Caki2 (cell line): ENCODE measurements at regions not wholly inside any gene's neighbourhood (a gene's known extent, or its start where the extent isn't known, plus 50 kb on each side); places are given as distances from the start of the nearest gene placed in this dataset.

Source experiments
- DNase-seq: peaks from one replicate; pipeline ENCODE4 v3.0.0-alpha.2; 2015; ENCODE audit warnings: low read depth
- in situ Hi-C: cut with HindIII; loops from 2 replicates; pipeline ENCODE4 v1.10.0; 2016; ENCODE audit warnings: low sequenced_read_pairs, low pct_unique_long_range_greater_than_20kb, mixed read lengths

DNA sequence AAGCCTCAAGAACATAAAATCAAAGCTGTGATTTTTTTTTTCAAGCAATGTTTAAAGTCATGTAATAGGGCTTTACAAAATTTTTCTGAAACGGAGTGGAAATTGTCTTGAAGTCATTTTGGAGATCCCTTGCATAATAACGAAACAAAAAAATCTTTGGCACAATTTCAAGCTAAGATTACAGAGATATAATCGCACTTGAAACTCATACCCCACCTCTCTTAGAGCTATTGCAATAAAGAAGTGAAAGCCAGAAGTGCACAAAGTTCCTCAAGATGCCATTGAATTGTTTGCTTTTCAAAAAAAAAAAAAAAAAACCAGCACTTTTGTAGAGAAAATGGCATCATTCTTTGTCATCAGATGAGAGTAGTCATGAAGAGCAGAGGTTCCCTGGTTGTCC lies 152.3 kb downstream of the PAX3 start:
- DNase-seq = no peak
- in situ Hi-C loops = no loop called here

DNA sequence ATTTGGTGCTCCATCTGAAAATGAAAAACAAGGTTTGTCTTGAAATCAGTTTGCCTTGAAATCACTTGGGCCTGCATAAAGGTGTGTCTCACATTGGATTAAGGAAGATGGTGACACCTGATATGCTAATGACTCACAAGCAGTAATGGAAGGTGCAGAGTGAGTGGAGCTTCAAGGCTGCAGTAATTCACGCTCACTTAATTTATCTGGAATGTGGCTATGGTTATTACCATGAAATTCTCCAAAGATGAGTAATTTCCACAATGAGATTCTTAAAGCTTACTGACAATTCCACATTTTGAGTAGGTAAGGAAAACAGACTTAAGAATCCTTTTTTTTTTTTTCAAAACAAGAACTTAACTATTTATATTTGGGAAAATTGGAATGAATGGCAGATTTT lies 156.8 kb downstream of the PAX3 start:
- DNase-seq = peak; percentile 20
- in situ Hi-C loops = no loop called here

DNA sequence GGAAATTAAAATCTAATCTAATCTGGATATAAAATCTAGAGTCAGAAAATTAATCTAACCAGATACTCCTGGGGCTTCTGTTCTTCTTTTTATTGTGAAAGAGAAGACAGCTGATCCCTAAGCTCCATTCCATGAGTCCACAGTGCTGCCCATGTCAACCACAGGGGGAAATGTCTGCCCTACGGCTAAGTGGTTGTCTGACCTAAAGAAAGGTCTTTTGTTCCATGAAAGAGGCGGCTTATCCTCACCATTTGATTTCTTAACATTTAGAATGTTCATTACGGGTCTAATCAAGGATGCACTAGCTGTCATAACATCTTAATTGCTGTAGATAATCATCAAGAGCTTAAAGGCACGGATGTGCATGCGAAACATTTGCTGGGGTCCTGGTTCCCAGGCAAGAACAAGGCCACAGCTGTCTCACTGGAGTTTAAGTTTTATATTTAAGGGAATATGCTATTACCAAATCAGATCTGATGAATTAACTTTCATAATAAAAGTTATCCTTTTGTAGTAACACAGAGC lies 162.6 kb downstream of the PAX3 start:
- in situ Hi-C loops = no loop called here
- no peak for DNase-seq

DNA sequence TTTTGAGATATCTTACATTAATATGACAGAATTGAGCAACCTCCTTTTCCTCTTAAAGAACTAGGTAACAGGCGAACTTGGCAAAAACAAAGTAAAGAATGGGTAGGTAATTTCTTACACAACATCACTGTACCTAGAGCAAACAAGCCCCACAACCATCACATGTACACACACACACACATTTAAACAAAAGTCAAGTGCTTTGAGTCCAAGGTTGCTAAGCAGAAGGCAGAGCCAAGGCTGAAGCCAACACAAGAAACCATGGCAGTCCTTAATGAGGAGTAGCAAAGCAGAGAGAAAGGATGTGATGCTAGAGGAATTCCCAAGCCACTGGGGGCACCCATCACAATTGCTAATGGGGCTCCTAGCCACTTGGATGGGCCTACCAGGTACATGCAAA lies 164.1 kb downstream of the PAX3 start:
- DNase-seq = no peak
- in situ Hi-C loops = no loop called here

DNA sequence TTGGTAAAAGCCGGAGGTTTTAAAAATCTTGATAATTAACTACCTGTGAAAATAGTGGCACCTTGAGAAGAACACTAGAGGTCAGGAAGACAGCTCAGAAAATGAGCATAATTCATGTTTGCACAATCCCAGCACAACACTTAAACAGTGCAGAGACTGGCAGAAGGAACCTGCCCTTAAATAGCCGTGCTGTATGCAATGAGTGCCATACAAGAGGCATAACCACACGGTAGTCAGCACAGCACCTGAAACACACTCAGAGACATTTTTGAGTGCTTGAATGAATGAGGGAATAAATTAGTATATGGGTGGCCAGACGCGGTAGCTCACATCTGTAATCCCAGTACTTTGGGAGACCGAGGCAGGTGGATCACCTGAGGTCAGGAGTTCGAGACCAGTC lies 164.9 kb downstream of the PAX3 start:
- in situ Hi-C loops = no loop called here
- no peak for DNase-seq

DNA sequence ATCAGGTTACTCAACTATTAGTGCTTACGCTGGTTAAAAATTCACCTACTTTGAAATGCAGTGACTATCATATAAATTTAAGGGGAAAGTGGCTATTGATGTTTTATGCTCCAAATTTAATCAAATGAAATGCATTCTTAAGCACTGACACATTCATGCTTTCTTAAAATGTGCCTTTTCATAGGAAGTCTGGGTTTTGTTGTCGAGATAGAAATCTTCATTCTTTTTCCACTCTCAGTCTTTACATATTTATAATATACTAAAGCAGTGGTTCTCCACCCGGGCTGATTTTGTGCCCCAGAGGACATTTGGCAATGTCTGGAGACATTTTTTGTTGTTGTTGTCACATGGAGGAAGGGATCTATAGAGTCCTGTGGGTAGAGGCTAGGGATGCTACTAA lies 167.9 kb downstream of the PAX3 start:
- DNase-seq = no peak
- in situ Hi-C loops = no loop called here

DNA sequence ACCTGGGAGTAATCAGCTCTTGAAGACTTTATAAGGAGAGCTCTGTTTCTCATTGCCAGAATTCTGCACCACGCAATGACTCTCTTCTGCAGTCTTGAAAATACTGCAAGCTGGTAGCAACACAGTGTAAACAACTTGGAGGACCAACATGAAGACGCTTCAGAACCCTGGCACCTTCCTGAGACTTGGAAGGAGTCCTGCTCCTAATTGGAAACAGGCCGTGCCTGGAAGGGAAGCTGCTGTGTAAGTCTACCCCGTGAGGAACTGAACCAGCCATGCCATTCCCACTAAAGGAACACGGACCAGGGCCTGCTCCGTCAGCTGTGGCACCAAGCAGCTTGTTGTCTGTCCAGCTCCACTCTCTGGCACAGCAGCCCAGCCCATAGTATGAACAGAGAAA lies 171.1 kb downstream of the PAX3 start:
- in situ Hi-C loops = no loop called here
- no peak for DNase-seq

DNA sequence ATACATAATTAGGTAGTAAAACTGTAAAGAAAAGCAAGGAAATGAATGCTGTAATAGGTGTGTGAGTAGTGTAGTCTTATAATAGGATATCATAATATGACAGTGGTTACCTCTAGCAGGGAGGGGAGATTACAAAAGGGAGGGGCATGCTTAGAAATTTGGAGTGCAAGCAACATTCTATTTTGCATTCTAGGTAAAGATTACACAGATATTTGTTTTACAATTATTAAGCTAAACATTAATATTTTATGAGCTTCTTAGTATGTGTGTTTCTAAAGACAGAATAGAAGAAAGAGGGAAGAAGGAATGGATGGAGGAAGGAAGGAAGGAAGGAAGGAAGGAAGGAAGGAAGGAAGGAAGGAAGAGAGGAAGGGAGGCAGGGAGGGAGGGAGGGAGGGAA lies 177.9 kb downstream of the PAX3 start:
- in situ Hi-C loops = no loop called here

DNA sequence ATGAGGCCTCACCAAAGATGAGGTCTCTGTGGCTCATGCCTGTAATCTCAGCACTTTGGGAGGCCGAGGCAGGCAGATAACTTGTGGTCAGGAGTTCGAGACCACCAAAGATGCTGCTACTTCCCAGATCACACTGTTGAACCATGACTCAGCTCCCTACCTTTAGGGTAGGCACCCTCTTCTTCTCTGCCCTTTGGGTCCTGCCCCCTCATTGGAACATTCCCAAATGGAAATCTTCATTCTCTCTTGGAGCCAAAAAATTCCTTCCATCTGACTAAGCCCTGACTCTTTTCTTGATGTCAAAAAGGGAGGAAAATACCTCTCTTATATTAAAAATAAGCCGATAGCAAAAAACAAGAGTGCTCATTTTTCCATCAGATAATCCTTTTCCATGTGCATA lies 183.5 kb downstream of the PAX3 start:
- in situ Hi-C loops = no loop called here

More for the DNA sequence above, 177.9 kb downstream of the PAX3 start:
- DNase-seq = no peak

DNA sequence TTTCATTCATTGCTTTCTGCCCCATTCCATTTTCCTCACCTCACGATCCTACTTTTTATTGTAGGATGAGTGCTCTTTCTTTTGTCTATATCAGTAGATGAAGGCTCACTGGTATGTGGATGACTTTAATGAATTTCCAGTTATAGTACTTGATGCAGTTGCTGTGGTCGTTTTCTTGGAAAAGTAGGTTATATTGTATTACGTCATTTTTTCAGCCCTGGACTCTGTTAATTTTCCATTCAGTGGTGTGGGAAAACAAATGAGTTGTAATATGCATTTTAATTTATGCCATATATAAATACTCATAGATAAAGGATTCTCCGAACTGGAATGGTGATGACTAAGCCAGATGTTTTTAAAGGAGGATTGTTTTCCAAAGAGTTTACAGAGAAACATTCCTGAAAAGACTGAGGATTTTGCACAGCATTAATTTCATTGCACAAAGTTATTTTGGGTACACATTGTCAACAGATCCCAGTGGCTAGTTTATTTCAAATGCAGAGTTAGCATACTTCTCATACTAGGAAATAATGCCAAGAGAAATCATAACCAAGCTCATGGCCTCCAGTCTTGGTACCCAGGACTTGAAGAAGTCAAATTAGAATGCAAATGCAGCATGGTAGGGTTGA lies 189.7 kb downstream of the PAX3 start:
- no peak for DNase-seq
- in situ Hi-C loops = no loop called here

More for the DNA sequence above, 183.5 kb downstream of the PAX3 start:
- no peak for DNase-seq

DNA sequence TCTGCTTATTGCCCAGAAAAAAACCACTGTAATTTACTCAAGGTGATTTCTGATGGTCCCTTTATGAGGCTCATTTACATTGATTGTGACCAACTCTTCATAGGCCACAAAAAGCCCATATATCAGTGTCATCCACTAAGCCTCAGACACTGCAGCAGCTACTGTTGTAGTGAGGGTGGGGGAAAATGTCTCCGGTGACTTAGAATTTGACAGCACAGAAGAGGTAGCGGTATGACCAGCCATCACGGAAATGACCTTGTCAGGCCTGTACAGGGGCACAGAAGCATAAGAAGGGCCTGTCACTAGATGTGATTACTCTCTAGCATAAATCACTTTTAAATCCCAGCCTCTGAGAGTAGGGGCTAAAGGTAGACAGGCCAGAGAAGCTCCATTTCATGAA lies 190.3 kb downstream of the PAX3 start:
- in situ Hi-C loops = no loop called here
- DNase-seq = no peak

DNA sequence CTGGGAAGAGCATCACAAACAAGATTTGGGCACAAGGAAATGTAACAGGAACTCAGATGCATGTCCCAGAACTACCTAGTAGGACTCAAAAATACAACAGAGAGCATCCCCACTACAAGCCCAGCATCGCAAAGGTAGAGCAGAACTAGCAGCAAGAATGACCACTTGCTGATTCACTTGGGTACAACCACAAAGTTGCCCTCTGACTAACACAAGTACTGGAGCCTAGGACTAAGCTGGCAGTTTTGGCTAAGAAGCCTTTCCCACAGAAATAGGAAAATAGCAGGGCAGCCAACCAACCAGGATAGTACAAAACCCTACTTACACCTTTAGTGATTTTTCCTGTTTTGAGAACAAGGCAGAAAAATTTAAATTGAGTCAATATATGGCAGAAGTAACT lies 193.8 kb downstream of the PAX3 start:
- DNase-seq = no peak
- in situ Hi-C loops = no loop called here

DNA sequence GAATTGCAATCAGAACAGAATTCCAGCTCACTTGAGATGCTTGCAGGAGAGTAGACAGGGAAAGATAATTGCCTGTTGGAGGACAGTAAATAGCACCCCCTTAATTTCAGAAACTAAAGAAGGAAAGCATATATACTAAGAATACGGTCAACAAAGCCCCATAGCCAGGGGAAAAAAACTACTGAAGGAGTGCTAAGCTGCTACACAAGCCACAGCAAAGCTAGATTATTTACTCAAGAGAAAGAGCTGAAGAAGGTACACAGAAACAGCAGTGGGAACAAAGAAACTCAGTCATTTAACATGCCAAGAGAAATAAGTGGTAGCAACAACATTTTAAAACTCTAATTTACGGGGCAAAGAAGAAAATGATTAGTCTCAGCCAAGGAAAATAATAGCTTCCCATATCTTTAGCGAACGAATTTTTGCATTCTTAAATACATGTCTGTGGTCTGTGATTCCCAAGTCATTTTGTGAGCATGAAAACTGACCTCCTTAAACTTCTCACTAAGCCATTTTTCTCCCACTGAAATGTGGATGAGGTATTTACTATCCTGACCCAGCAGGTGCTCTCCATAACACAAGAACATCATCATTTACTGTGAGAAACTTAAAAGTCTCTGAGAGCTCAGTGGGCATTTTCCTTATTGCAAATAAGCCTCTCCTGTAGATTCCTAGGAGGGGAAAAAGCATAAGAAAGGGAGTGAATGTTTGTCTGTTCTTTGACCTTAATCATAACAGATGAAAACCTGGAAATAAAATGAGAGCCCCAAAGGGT lies 196.0 kb downstream of the PAX3 start:
- DNase-seq = no peak
- in situ Hi-C loops = no loop called here

DNA sequence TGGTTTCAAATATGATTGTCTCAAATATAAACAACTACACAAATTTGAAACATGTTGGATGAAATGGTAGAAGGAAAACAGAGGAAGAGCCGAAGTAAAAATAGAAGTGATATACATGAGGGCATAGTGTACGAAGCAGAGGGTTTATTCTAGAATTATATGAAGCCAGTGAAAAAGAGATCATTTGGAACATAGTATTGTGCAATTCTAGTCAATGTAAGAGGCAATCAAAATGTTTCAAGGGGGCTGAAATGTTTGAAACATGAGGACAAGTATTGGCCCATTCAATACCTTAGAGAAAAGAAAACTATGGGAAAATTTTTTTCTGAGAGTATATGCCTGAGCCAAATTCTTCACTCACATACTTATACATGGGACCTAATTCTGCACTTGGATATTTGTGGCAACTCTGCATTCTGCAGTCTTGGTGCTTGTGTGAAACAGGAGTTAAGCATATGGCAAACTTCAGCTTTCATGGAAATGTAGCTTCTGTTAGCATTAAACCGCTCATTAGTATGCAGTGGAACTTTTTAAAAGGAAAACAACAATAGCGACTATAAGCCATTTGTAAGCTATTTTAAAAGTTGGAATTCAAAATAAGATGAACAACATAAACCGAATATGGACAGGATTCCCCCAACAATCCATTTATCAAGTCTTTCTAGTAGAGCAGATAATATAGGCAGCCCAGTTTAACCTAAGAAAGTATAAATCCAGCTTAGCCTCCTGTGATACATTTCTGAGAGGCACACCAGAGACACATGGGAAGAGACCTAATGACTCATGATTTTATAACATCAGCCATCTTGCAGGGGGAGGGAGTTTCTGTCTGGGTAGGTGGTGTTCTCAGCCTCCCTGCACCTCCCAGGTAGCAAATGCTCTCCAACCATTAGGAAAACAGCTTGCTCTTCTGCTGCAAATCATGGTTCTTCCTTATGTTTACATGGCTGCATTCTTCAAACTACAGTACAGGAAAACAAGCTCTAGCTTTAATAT lies 197.8 kb downstream of the PAX3 start:
- no peak for DNase-seq
- in situ Hi-C loops = no loop called here

DNA sequence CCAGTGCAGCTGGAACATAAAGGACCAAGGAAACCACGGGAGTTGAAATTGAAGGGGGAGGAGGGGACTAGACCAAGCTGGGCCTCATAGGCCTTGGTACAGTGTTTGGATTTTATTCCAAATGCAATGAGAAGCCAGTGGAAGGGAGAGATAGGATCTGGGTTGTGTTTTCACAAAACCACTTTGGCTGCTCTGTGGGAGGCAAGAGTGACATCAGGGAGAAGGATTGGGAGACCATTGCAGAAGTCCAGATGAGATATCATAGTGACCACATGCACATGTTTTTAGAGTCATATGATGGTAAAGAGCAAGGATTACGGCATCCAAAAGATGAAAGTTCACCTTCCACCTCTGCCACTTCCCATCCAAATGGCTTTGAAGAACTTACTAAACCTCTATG lies 210.2 kb downstream of the PAX3 start:
- no peak for DNase-seq
- in situ Hi-C loops = no loop called here

DNA sequence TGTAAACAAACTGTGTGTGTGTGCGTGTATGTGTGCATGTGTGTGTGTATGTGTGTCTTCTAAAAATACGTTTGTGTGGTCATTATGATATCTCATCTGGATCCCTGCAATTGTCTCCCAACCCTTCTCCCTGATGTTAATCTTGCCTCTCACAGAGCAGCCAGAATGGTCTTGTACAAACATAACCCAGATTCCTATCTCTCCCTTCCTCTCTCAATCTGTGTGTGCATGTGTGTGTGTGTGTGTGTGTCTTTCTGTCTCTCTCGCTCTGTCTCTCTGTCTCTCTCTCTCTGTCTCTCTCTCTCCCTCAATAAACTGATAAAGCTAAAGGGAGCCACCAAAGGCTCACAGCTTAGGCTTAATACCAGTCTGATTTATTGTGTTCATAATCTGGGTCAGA lies 210.8 kb downstream of the PAX3 start:
- in situ Hi-C loops = no loop called here
- DNase-seq = no peak

DNA sequence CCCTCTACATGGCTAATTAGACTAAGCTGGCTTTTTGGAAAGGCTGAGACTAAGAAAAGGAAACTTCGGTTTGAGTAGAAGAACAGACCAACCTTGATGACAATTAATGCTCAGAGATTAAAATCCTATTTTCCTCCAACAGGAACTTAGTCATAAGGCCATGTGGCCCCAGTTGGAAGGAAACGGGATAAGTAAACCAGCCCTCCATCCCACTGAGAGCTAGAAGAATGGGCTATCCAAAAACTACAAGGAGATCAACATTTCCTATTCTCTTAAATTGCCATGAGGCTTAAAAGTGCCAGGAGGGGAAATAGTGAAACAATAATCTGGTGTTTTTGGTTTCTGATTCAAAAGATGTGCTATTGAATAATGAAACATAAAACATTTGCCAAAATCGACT lies 216.6 kb downstream of the PAX3 start:
- in situ Hi-C loops = no loop called here

DNA sequence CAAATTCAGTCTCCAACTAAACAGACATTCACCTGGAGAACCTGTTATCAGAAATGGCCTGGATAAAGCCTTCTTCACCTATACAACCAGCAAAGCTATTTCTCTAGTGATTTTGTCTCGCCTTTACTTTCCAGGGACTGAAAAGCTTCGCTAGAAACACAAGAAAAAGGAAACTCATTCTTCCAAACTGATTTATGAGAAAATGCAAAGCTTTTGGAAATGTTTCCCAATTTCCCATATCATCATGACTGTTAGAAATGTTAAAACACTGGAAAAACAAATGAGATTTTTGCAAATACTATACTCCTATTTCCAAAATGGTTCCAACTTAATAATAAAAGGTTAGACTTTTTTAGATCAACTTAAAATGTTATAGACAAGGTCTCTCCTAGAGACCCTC lies 218.7 kb downstream of the PAX3 start:
- in situ Hi-C loops = no loop called here
- DNase-seq = no peak

More for the DNA sequence above, 216.6 kb downstream of the PAX3 start:
- no peak for DNase-seq
